Gastroesophageal sphincter (tissue), 3 donors: ENCODE measurements at regions not wholly inside any gene's neighbourhood (a gene's known extent, or its start where the extent isn't known, plus 50 kb on each side); places are given as distances from the start of the nearest gene placed in this dataset.

Source experiments
- CTCF ChIP-seq, 4 experiments: fragments of 200-600 bp in 2 of 4; fragments of 450-650 bp in 2 of 4; sonication (generic) in 1 of 4; IDR thresholded peaks; one replicate each; pipeline ENCODE4 v1.5.1; 2017 to 2019; ENCODE audit warnings: antibody characterized with exemption in 4 of 4, mild to moderate bottlenecking in 2 of 4, moderate library complexity in 2 of 4
- POLR2AphosphoS5 ChIP-seq: sonication (generic); formaldehyde crosslinking; IDR thresholded peaks from one replicate; pipeline ENCODE4 v1.6.1; 2017; ENCODE audit warnings: antibody characterized with exemption

- TF ChIP-seq CTCF (IDR thresholded peaks at IDR 0.05) (no peak), POLR2AphosphoS5 (no peak)
Measured at GRCh38 chr22:27614650-27615007, 186.9 kb downstream of the MN1 start.
